HCT116 (cell line): ENCODE measurements at regions not wholly inside any gene's neighbourhood (a gene's known extent, or its start where the extent isn't known, plus 50 kb on each side); places are given as distances from the start of the nearest gene placed in this dataset.

Source experiments
- ATAC-seq: fragments of 200-7000 bp; cut with Tn5 transposase; 2 replicates; pipeline ENCODE4 v1.9.1; 2020; ENCODE audit warnings: mild to moderate bottlenecking, moderate library complexity
- BruUV-seq: library from RNA; stranded (reverse); fragments of 400-500 nt; replicated peaks from 2 replicates; lab custom pipeline; 2021; lab: Mats Ljungman, UMichigan
- CTCF ChIA-PET: fragments of 300-600 bp; sonication (Branson Sonifier 250); formaldehyde crosslinking; loops from one replicate; lab custom pipeline; 2021; ENCODE audit warnings: antibody characterized with exemption; lab: Charles Lee
- POLR2A ChIA-PET: fragments of 300-600, 350-600 bp; sonication (Branson Sonifier 250); formaldehyde crosslinking; loops from one replicate; lab custom pipeline; 2021; ENCODE audit warnings: antibody characterized with exemption; lab: Charles Lee
- RAD21 ChIA-PET, 2 experiments: fragments of 300-600 bp; sonication (Branson Sonifier 250); formaldehyde crosslinking; loops; one replicate each; lab custom pipeline; 2023; ENCODE audit warnings: low total read pairs in 2 of 2; ENCODE audit not compliant: uncharacterized antibody in 2 of 2, unreplicated experiment in 2 of 2, low non-redundant PET in 1 of 2; lab: Charles Lee
- DNase-seq: peaks from one replicate; pipeline ENCODE4 v3.0.0-alpha.2; 2010; ENCODE audit warnings: low read depth, low spot score
- H2AFZ ChIP-seq: fragments of 200-600 bp; shearing (Covaris generic), sonication (generic); 2 replicates; pipeline ENCODE4 v1.6.1; 2017; ENCODE audit warnings: low read depth, mixed run types, mixed read lengths, antibody characterized with exemption, low read length; ENCODE audit not compliant: poor library complexity, severe bottlenecking
- H3K27ac ChIP-seq: 2 replicates; pipeline ENCODE4 v1.5.1; 2012; ENCODE audit warnings: low read depth, low read length
- H3K27me3 ChIP-seq: fragments of 200-600 bp; sonication (generic); 2 replicates; pipeline ENCODE4 v1.6.1; 2016; ENCODE audit warnings: mixed run types, low read length, mixed read lengths; ENCODE audit not compliant: insufficient read depth
- H3K36me3 ChIP-seq, 2 experiments: fragments of 200-500 bp in 1 of 2; fragments of 200-600 bp in 1 of 2; sonication (Bioruptor generic) in 1 of 2; sonication (generic) in 1 of 2; 2 replicates each; pipeline versions ENCODE4 v1.5.1 to v1.6.1; 2014 to 2016; ENCODE audit warnings: low read length in 2 of 2, inconsistent platforms in 1 of 2, mixed read lengths in 1 of 2, mixed run types in 1 of 2; ENCODE audit not compliant: insufficient read depth in 2 of 2, control insufficient read depth in 1 of 2
- H3K4me1 ChIP-seq, 2 experiments: fragments of 200-600 bp in 1 of 2; sonication (generic) in 1 of 2; 2 replicates each; pipeline versions ENCODE4 v1.5.1 to v1.6.1; 2012 to 2017; ENCODE audit warnings: low read length in 2 of 2, inconsistent platforms in 1 of 2, mild to moderate bottlenecking in 1 of 2, mixed read lengths in 1 of 2, mixed run types in 1 of 2, moderate library complexity in 1 of 2; ENCODE audit not compliant: insufficient read depth in 2 of 2, control insufficient read depth in 1 of 2
- H3K4me2 ChIP-seq: fragments of 200-600 bp; sonication (generic); 2 replicates; pipeline ENCODE4 v1.6.1; 2017; ENCODE audit warnings: mixed run types, low read length, mixed read lengths
- H3K4me3 ChIP-seq, 2 experiments: fragments of 200-600 bp in 1 of 2; sonication (generic) in 1 of 2; replicated peaks in 1 of 2; 2 replicates each; pipeline ENCODE4 v1.5.1; 2011 to 2016; ENCODE audit warnings: low read length in 2 of 2, control low read depth in 1 of 2, low read depth in 1 of 2, mild to moderate bottlenecking in 1 of 2, mixed read lengths in 1 of 2, mixed run types in 1 of 2
- H3K79me2 ChIP-seq: fragments of 200-600 bp; sonication (generic); 2 replicates; pipeline ENCODE4 v1.6.1; 2017; ENCODE audit warnings: mild to moderate bottlenecking, mixed run types, low read length, moderate library complexity, mixed read lengths; ENCODE audit not compliant: insufficient read depth
- H3K9ac ChIP-seq: fragments of 200-600 bp; sonication (generic); 2 replicates; pipeline ENCODE4 v1.6.1; 2016; ENCODE audit warnings: low read length, mixed read lengths
- H3K9me2 ChIP-seq: fragments of 200-600 bp; sonication (generic), shearing (Covaris generic); 2 replicates; pipeline ENCODE4 v1.6.1; 2017; ENCODE audit warnings: mixed run types, mild to moderate bottlenecking, moderate library complexity; ENCODE audit not compliant: insufficient read depth
- H3K9me3 ChIP-seq, 2 experiments: fragments of 200-500 bp in 1 of 2; fragments of 200-600 bp in 1 of 2; sonication (Bioruptor generic) in 1 of 2; sonication (generic) in 1 of 2; 2 replicates each; pipeline ENCODE4 v1.6.1; 2014 to 2017; ENCODE audit warnings: low read length in 2 of 2, mixed read lengths in 2 of 2, inconsistent platforms in 1 of 2, low read depth in 1 of 2, mild to moderate bottlenecking in 1 of 2, mixed run types in 1 of 2, moderate library complexity in 1 of 2; ENCODE audit not compliant: control insufficient read depth in 1 of 2, insufficient read depth in 1 of 2
- H4K20me1 ChIP-seq: fragments of 200-600 bp; sonication (generic), shearing (Covaris generic); 2 replicates; pipeline ENCODE4 v1.6.1; 2017; ENCODE audit warnings: mixed run types, mild to moderate bottlenecking, moderate library complexity; ENCODE audit not compliant: insufficient read depth
- CBX3 ChIP-seq: IDR thresholded peaks from 2 replicates; pipeline ENCODE4 v1.6.1; 2012; ENCODE audit warnings: low read depth
- CEBPB ChIP-seq: IDR thresholded peaks from 2 replicates; pipeline ENCODE4 v1.6.1; 2012; ENCODE audit warnings: low read depth
- EGR1 ChIP-seq: IDR thresholded peaks from 2 replicates; pipeline ENCODE4 v1.6.1; 2012; ENCODE audit warnings: low read depth
- ELF1 ChIP-seq: IDR thresholded peaks from 2 replicates; pipeline ENCODE4 v1.6.1; 2012; ENCODE audit warnings: low read depth, borderline replicate concordance
- EZH2 ChIP-seq: fragments of 200-600 bp; sonication (generic); IDR thresholded peaks from 2 replicates; pipeline ENCODE4 v1.6.1; 2017; ENCODE audit warnings: antibody characterized with exemption, mixed run types
- EZH2phosphoT487 ChIP-seq: fragments of 200-600 bp; IDR thresholded peaks from 2 replicates; pipeline ENCODE4 v1.6.1; 2018; ENCODE audit warnings: antibody characterized with exemption, borderline replicate concordance
- POLR2A ChIP-seq: IDR thresholded peaks from 2 replicates; pipeline ENCODE4 v1.7.0; 2011; ENCODE audit warnings: borderline replicate concordance; ENCODE audit not compliant: insufficient read depth, insufficient read length; ENCODE audit errors: extremely low read depth
- SIN3A ChIP-seq: IDR thresholded peaks from 2 replicates; pipeline ENCODE4 v1.6.1; 2012; ENCODE audit warnings: low read depth
- SP1 ChIP-seq: IDR thresholded peaks from 2 replicates; pipeline ENCODE4 v1.6.1; 2012; ENCODE audit warnings: low read depth
- SRF ChIP-seq: IDR thresholded peaks from 2 replicates; pipeline ENCODE4 v1.6.1; 2012; ENCODE audit warnings: low read depth
- TCF7L2 ChIP-seq: IDR thresholded peaks from 2 replicates; pipeline ENCODE4 v1.7.0; 2011; ENCODE audit warnings: borderline replicate concordance, inconsistent platforms; ENCODE audit not compliant: insufficient read depth, insufficient read length; ENCODE audit errors: extremely low read depth
- ZFX ChIP-seq: fragments of 450-650 bp; IDR thresholded peaks from 2 replicates; pipeline ENCODE4 v1.6.1; 2017
- ZNF274 ChIP-seq: fragments of 200-500 bp; sonication (Bioruptor generic); IDR thresholded peaks from 2 replicates; pipeline ENCODE4 v1.6.1; 2014; ENCODE audit warnings: mild to moderate bottlenecking, low read depth, low read length, inconsistent platforms
- intact Hi-C: fragments of 100-400 bp; cut with micrococcal nuclease; formaldehyde crosslinking; loops from 2 replicates; pipeline ENCODE4 v1.10.0; 2022
- TF ChIP-seq, protein P1 (sequence below): IDR thresholded peaks from 2 replicates; pipeline ENCODE4 v1.6.1; 2012
- TF ChIP-seq, protein P2 (sequence below): IDR thresholded peaks from 2 replicates; pipeline ENCODE4 v1.6.1; 2012
- TF ChIP-seq, protein P3 (sequence below): IDR thresholded peaks from 2 replicates; pipeline ENCODE4 v1.6.1; 2011; ENCODE audit warnings: mild to moderate bottlenecking, low read length, moderate library complexity; ENCODE audit not compliant: insufficient replicate concordance; ENCODE audit errors: extremely low read depth
- TF ChIP-seq, protein P4 (sequence below), 3 experiments: fragments of 200-600 bp in 1 of 3; sonication (generic) in 1 of 3; IDR thresholded peaks in 2 of 3; conservative IDR thresholded peaks in 1 of 3; 2 replicates each; pipeline ENCODE4 v1.5.1; 2012 to 2017; ENCODE audit warnings: low read depth in 2 of 3, low read length in 2 of 3, antibody characterized with exemption in 1 of 3, borderline replicate concordance in 1 of 3, control low read depth in 1 of 3, mild to moderate bottlenecking in 1 of 3, mixed read lengths in 1 of 3, mixed run types in 1 of 3, moderate library complexity in 1 of 3; ENCODE audit not compliant: insufficient read depth in 1 of 3

DNA sequence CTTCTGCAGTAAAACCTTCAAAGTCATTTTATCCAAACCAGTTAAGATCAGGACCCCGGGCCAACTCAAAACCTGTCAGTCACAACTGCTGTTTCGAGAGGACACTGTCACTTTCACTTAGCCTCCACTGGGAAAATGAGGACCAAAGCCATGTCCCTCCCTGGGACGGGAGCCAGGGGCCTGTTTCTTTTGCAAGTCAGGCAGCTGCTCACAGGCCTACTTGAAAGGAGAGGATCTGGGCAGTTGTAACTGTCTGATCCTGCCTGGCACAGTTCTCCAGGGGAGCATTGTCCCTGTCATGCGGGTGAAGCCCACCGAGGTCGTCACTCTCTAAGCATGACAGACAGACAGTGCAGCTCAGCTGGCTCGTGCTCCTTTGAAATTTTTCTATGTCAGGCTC lies 276.2 kb downstream of the NPIPA8 start:
- Histone ChIP-seq H3K9ac (no peak overlapping the region), H3K79me2 (no peaks in the 10 kb centered on the region), H3K4me1 (no peaks in the 10 kb centered on the region)
- TF ChIP-seq EZH2phosphoT487, result no peak
- no peak for TF ChIP-seq ZFX
- no peak for TF ChIP-seq CBX3
- TF ChIP-seq POLR2A, result no peak
- TF ChIP-seq SIN3A, result no peak
- TF ChIP-seq SP1, result no peak
- no peak for TF ChIP-seq EGR1
- TF ChIP-seq TCF7L2, result no peak
- TF ChIP-seq, protein P1, sequence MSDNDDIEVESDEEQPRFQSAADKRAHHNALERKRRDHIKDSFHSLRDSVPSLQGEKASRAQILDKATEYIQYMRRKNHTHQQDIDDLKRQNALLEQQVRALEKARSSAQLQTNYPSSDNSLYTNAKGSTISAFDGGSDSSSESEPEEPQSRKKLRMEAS, result no peak
- TF ChIP-seq ZNF274, result no peak
- no peak for TF ChIP-seq SRF
- no peak for TF ChIP-seq EZH2
- no peak for TF ChIP-seq ELF1
- TF ChIP-seq, all 23 proteins: peak for 0
- Histone ChIP-seq H3K9me3 (no peaks in the 10 kb centered on the region), H3K36me3 (no peaks in the 10 kb centered on the region), H3K4me2 (no peak overlapping the region), H3K9me2 (no peaks in the 10 kb centered on the region), H4K20me1 (no peaks in the 10 kb centered on the region), H2AFZ (no peak overlapping the region), H3K27me3 (peaks cover 46% of the 10 kb centered on the region), H3K27ac (no peak overlapping the region), H3K4me3 (no peak overlapping the region)
- RAD21 ChIA-PET, result no interaction called here
- no TSS peak for BruUV-seq
- CTCF ChIA-PET, result no interaction called here
- POLR2A ChIA-PET, result no interaction called here
- ATAC-seq (no peak), DNase-seq (no peak)
- intact Hi-C loops, result no loop called here

DNA sequence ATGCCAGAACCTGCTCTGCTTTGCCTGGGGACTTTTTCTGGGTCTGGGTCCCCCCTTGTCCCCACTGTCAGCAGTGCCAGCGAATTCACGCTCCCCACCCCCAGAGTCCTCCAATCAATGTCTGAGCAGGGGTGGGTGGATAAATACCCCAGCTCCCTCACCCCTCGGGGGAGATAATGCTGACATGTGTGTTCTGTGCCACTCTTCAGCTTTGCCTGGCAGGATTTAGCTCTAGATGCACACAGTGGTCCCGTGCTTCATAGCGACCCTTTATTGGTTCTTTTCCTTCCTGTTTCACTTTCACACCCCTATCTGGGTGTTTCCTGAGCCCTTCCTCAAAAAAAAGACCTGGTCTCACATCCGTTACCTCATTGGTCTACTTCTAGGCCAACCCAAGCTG lies 277.0 kb downstream of the NPIPA8 start:
- ATAC-seq (no peak), DNase-seq (no peak)
- H3K9me3 ChIP-seq, result no peaks in the 10 kb centered on the region
- H3K9me2 ChIP-seq, result no peaks in the 10 kb centered on the region
- no peaks in the 10 kb centered on the region for H3K79me2 ChIP-seq
- no peaks in the 10 kb centered on the region for H3K36me3 ChIP-seq
- no peaks in the 10 kb centered on the region for H4K20me1 ChIP-seq
- H3K4me1 ChIP-seq, result no peaks in the 10 kb centered on the region
- no peak overlapping the region for H3K9ac ChIP-seq
- CTCF ChIA-PET, result no interaction called here
- peaks cover 46% of the 10 kb centered on the region for H3K27me3 ChIP-seq
- intact Hi-C loops, result no loop called here
- TF ChIP-seq, protein P2, sequence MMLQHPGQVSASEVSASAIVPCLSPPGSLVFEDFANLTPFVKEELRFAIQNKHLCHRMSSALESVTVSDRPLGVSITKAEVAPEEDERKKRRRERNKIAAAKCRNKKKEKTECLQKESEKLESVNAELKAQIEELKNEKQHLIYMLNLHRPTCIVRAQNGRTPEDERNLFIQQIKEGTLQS, result no peak
- TF ChIP-seq TCF7L2, result no peak
- no peak for TF ChIP-seq CBX3
- TF ChIP-seq SP1, result no peak
- TF ChIP-seq, protein P3, sequence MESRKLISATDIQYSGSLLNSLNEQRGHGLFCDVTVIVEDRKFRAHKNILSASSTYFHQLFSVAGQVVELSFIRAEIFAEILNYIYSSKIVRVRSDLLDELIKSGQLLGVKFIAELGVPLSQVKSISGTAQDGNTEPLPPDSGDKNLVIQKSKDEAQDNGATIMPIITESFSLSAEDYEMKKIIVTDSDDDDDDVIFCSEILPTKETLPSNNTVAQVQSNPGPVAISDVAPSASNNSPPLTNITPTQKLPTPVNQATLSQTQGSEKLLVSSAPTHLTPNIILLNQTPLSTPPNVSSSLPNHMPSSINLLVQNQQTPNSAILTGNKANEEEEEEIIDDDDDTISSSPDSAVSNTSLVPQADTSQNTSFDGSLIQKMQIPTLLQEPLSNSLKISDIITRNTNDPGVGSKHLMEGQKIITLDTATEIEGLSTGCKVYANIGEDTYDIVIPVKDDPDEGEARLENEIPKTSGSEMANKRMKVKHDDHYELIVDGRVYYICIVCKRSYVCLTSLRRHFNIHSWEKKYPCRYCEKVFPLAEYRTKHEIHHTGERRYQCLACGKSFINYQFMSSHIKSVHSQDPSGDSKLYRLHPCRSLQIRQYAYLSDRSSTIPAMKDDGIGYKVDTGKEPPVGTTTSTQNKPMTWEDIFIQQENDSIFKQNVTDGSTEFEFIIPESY, result no peak
- no peak for TF ChIP-seq CEBPB
- TF ChIP-seq SRF, result no peak
- no peak for TF ChIP-seq ELF1
- no peak for TF ChIP-seq ZFX
- TF ChIP-seq SIN3A, result no peak
- no peak for TF ChIP-seq ZNF274
- no peak for TF ChIP-seq EGR1
- TF ChIP-seq, protein P4, sequence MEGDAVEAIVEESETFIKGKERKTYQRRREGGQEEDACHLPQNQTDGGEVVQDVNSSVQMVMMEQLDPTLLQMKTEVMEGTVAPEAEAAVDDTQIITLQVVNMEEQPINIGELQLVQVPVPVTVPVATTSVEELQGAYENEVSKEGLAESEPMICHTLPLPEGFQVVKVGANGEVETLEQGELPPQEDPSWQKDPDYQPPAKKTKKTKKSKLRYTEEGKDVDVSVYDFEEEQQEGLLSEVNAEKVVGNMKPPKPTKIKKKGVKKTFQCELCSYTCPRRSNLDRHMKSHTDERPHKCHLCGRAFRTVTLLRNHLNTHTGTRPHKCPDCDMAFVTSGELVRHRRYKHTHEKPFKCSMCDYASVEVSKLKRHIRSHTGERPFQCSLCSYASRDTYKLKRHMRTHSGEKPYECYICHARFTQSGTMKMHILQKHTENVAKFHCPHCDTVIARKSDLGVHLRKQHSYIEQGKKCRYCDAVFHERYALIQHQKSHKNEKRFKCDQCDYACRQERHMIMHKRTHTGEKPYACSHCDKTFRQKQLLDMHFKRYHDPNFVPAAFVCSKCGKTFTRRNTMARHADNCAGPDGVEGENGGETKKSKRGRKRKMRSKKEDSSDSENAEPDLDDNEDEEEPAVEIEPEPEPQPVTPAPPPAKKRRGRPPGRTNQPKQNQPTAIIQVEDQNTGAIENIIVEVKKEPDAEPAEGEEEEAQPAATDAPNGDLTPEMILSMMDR (IDR thresholded peaks at IDR 0.05 in 2 of 3, conservative IDR thresholded peaks at IDR 0.05 in 1 of 3; ENCODE audit: borderline replicate concordance in 1 of 3, insufficient read depth in 1 of 3, low read depth in 2 of 3, low read length in 2 of 3), result no peak
- no peak for TF ChIP-seq EZH2
- no peak for TF ChIP-seq EZH2phosphoT487
- no TSS peak for BruUV-seq
- RAD21 ChIA-PET, result no interaction called here
- POLR2A ChIA-PET, result no interaction called here
- no peak overlapping the region for H3K27ac ChIP-seq
- H3K4me2 ChIP-seq, result no peak overlapping the region
- H3K4me3 ChIP-seq, result no peak overlapping the region
- no peak overlapping the region for H2AFZ ChIP-seq
